GM12873 (cell line): ENCODE measurements at regions not wholly inside any gene's neighbourhood (a gene's known extent, or its start where the extent isn't known, plus 50 kb on each side); places are given as distances from the start of the nearest gene placed in this dataset.

ENCODE experiments used
- CTCF ChIP-seq: IDR thresholded peaks from 2 replicates; pipeline ENCODE4 v1.5.1; 2012; ENCODE audit warnings: low read depth, mild to moderate bottlenecking, moderate library complexity, low read length, control low read depth; ENCODE audit not compliant: insufficient read depth; ENCODE audit errors: missing control alignments

GRCh38 chr13:90910018-90910639 is 437.4 kb upstream of the MIR17HG start:
- TF ChIP-seq CTCF = no peak

DNA sequence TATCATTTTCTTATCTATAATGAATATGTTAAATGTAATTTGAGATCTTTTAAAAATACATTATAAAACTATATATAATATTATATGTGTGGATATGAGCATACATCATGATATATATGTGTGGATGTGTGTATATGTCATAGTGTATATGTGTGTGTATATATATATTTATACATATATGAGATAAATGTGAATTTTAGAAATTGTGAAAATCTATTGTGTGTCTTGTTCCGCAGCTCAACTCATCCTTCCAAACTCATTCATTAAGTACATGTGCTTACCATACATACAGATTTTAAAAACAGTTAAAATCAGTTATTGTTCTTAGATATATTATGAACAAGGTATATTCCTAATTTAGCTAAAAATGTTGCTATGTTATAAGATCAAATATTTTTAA is 435.2 kb upstream of the MIR17HG start:
- TF ChIP-seq CTCF = no peak

- no peak for TF ChIP-seq CTCF
Observed at GRCh38 chr13:90918536-90918935, 429.0 kb upstream of the MIR17HG start.

GRCh38 chr13:90919153-90919552 is 428.3 kb upstream of the MIR17HG start:
- no peak for TF ChIP-seq CTCF

DNA sequence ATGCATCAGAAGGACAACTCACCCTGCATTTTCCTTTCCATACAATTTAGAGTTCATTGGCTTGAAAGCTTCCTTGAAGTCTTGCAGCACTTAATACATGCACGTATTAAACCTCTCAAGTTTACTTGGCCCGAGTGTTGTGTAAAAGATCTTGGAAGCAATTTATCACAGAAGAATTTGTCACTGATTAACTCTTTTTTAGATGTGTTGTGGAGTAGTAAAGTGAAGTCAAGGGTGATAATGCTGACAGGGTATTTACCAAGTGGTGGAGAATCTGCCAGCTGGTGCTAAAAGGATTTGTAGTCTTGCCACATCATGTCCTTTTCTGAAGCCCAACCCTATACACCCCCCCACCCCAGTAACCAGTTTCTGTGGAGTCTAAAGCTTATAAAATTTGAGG is 421.0 kb upstream of the MIR17HG start:
- TF ChIP-seq CTCF = no peak

- no peak for TF ChIP-seq CTCF
Observed at GRCh38 chr13:90928109-90928508, 419.4 kb upstream of the MIR17HG start.

DNA sequence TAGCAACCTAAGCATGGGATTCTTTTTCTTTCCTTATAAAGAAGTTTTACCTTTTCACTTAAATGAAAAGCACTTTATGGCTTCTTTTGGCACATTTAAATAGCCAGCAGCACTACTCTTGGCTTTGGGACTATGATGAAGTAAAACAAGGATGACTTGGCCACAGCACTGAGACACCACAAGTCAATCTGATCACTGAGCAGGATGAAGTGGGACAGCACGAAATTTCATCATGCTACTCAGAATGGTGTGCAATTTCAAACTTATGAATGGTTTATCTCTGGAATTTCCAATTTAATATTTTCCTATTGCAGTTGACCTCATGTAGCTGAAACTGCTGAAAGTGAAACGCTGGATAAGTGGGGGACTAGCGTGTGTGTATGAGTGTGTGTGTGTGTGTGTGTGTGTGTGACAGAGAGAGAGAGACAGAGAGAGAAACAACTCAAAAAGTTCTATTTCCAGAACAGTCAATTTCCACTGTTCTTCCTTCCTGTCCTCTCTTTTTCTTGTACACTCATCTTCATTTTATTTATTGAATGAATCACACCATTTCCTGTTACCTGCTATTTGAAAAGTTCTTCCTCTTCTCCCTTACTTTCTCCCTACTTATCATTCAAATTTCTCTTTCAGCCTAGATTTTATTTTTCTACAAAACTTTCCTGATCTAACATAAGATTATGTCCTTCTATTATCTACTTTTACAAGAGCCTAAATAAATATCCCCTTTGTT is 414.2 kb upstream of the MIR17HG start:
- no peak for TF ChIP-seq CTCF
